HT-29 (cell line): ENCODE measurements at regions not wholly inside any gene's neighbourhood (a gene's known extent, or its start where the extent isn't known, plus 50 kb on each side); places are given as distances from the start of the nearest gene placed in this dataset.
"Not testable (repeated sequence)": the region's sequence is repeated elsewhere in the genome, so short reads cannot be mapped to it uniquely, and the experiment has no call there.

Source experiments
- DNase-seq: peaks from one replicate; pipeline ENCODE4 v3.0.0-alpha.2; 2015; ENCODE audit warnings: low spot score

DNA sequence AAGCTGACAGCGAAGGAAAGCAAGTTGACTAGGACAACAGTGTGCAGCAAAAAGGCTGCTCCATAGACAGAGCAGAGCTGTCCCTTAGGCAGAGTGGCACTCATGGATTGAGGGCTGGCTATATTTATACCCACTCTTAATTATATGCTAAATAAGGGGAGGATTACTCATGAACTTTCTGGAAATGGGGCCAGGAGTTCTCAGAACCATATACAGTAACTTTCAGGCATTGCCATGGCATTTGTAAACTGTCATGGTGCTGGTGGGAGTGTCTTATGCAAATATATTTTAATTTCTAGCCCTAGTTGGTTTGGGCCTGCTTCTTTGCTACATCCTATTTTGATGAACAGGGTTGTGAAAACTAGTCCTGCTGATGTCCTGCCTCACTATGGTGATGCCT is 279.5 kb upstream of the MGAT5 start:
- no peak for DNase-seq

DNA sequence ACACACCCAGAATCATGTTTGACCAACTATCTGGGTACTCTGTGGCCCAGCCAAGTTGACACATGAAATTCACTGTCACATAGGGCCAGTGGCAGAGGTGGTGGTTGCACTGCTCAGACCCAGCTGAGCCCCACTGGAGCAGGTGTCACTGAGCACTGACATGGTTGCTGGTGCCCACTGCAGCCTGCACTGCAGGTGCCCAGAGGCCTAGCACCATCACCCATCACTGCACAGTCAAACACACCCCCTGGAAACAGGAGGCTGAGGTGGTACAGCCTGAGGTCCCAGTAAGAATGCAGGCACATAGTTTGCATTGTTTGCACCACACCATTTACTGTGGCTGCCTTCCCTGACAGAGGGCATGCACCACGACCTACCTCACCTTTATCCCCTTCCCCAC is 278.7 kb upstream of the MGAT5 start:
- DNase-seq: no peak

DNA sequence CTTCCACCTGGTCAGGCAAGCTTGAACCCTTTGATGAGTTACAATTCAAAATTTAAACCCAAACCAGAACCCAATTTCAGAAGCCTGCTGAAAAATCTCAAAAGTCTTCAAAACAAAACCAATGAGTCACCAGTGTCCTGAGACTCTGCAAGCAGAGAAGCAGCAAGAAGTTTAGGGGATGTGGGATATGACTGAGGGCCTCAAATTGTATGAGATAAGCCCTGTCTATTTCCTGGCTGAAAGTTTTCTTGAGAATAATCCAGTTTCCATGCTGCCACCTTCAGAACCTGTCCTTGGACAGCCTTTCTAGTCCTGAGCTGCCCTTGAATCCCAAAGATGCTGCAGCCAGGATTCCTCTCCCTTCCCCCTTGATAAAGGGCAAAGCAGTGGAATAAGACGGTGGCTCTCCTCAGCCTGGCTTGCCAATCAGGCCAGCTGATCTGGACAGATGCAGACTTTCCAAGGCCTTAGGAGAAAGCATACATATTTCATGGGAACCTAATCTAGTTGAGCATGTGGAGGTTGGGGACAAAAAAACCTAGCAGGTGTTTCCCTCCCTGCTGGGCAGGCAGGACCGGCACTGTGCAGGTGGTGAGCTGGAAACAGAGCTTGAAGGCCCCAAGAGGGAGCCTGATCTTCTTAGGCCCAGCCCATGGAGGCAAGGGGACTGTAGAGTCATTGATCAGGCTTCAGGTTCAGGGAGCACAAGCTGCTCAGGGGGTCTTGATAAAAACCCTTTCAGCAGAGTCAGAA is 278.0 kb upstream of the MGAT5 start:
- no peak for DNase-seq

DNA sequence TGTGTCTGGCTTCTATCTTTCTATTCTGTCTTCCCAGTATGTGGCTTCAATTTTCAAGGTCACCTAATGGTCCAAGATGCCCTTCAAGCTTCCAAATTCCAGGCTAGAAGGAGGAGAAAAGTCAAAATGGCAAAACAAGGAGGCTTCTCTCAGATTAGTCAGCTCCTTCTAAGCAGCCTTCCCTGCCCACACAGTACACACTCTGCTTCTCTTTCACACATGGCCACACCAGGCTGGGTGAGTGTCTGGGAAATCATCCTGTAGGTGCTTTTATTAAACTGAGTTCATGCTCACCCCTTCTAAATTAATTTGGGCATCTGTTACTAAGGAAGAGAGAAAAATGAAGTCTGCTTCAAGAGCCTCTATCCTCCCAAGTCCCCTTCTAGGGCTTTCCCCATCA is 277.2 kb upstream of the MGAT5 start:
- DNase-seq: no peak

DNA sequence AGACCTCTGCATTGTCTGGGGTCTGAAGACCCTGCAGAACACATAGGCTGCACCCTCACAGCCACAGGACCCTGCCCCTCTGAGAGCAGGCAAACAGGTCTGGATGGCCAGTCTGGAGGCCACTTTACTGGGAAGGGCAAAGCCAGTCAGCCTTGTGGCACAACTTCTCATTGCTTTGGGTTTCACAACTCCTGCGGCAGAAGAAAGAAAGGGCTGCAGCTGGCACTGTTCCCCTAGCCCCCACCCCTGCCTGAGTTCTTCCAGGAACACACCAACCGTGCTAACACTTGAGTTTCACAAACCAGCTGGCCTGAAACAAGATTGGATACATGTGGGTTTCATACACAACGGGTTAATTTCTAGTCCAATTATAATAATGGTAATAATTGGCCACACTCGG is 276.5 kb upstream of the MGAT5 start:
- no peak for DNase-seq

DNA sequence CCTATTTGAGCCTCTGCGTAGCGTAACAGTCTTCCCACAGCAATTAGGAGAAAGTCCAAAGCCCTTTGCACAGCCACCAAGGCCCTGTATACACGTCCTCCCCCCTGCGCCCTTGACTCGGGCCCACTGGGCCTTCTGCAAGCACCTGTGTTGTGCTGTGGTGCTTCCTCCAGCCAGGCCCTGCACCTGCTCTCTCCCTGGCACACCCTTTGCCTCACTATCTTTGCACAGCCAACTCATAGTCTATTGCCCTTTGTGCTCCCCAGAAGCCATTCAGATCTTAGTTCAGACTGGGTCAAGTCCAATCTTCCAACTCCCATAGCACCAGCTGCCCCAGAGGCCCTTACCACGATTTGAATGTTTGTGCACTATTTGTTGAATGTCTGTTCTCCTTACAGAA is 271.6 kb upstream of the MGAT5 start:
- DNase-seq: no peak

DNA sequence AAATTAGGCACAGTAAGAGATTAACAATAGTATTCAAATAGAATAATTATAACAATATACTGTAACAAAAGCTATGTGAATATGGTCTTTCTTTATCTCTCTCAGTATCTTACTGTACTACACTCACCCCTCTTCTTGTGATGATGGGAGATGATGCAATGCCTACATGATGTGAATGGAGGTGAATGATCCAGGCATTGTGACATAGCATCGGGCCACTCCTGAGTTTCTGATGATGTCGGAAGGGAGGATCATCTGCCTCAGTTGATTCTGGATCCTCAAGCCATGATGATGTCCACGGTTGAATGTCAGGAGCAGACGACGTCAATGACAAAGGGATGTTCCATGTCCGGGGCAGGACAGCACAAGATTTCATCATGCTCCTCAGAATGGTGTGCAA is 268.3 kb upstream of the MGAT5 start:
- no peak for DNase-seq

DNA sequence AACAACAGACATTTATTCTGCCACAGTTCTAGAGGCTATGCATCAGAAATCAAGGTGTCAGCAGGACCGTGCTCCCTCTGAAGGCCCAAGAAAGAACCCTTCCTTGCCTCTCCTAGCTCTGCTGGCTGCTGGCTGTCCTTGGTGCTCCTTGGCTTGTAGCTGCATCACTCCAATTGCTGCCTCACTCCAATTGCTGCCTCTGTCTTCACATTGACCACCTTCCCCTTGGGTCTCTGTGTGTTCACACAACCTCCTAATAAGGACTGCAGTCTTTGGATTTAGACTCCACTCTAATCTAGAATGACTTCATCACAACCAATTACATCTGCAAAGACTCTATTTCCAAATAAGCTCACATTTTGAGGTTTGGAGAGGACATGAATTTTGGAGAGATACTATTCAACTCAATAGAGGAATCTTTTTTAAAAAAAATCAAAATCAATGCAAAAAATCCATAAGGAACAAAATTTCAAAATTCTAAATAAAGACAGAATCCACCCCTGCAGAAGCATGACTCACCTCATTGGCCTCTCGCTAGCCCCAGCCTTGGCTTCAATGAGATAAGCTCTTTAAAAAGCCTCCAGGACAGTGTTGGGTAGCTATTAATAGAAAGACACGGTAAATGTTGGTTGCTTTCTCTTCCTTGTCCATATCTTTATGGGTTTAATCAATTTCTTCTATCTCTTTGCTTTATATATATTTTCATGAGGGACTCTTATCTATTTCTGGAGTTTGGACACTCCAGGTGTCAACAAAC is 267.6 kb upstream of the MGAT5 start:
- DNase-seq: no peak

DNA sequence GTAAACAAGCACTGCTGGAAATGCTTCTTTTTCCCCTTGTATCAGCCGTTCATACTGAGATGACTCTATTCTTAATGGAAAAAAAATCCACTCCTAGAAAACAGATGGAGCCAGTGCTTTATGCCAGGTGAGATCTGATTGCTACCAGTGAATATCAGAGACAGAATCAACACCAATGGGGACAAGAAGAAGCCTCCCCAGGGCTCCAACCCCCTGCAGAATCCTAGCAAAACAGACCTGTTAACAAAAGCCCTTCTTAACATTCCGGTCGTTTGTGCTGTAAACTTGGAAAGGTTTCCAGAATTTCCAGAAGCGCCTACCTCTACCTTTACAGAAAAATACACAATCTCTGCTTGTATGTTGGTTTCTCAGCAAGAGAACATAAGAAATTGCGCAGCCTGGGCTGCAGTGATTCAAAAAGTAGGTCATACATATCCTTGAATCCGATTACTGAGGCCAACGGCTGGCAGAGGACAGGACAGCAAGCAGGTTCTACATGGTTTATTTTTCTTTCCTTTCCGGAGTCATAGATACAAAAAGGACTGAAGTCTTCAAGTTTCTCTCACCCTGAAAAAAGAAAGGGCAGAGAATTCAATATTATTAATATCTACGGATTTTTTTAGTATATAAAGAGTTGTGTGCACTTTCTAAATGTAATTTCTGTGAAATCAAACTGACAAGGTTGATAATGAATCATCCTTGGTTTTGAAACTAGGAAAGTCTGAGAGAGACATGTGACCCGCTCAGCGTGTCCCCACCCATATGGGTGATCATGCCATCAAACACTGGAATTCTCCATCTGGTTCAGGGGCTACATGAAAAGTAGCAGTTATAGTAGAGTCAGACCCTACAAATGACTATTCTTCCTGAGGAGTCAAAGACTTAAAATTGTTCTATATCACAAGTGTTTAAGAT is 266.7 kb upstream of the MGAT5 start:
- no peak for DNase-seq

DNA sequence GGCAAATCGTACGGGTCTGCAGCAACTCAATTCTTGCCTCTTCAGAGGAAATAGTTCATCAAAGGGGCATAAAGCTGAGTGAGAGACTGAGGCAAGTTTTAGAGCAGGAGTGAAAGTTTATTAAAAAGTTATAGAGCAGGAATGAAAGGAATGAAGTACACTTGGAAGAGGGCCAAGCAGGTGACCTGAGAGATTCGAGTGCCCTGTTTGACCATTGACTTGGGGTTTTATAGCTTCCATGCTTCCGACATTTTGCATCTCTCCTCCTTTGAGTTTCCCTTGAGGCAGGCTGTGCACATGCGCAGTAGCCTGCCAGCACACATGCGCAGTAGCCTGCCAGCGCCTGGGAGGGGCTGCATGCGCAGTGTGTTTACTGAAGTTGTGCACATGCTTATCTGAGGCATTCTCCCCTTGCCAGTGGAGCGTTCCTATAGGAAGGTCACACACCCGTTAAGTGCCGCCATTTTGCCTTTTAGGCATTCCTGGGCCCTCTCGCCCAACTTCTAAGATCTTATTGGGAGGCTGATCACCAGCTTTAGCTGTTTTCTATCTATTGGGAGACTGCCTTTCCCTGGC is 265.5 kb upstream of the MGAT5 start:
- no peak for DNase-seq

DNA sequence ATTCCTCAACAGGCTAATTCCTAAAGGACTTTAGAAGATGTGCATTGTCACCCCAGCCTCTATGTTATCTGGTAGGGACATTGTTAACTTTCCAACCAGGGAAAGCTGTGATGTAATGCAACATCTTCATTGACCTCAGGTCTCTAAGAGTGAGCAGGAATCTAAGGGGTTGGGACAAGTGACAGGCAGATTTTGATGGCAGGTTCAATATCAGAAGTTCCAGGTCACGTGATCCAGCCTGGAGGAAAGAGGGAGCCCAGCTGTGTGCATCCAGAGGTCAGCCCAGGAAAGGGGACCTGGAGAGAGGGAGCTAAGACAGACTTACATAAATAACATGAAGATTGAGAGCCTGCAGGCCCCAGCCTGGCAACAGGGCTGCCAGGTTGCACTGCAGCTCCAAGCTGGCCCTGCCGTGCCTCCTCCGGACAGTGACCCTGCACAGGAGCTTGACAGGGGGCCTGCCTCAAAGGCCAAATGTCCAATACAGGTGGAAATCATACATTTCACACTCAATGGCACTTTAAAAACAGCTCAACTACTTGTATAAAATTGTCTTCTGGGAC is 262.2 kb upstream of the MGAT5 start:
- DNase-seq: no peak

DNA sequence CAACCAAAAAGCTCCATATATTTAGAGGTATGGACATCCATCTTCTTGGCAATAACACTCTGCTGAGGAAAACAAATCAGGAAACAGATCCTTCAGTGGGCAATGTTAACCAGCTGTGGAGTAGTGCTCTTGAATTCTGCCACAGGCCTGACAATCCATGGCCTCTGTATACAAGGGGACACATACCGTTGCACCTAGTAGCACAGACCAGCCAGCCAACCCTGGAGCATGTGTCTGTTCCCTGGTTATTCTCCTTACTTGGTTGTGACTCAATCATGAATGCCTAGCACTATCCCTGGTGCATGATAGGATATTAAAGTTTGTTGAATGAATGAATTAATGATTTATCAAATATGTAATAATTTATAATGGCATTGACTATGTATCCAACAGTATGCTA is 261.4 kb upstream of the MGAT5 start:
- DNase-seq: no peak

DNA sequence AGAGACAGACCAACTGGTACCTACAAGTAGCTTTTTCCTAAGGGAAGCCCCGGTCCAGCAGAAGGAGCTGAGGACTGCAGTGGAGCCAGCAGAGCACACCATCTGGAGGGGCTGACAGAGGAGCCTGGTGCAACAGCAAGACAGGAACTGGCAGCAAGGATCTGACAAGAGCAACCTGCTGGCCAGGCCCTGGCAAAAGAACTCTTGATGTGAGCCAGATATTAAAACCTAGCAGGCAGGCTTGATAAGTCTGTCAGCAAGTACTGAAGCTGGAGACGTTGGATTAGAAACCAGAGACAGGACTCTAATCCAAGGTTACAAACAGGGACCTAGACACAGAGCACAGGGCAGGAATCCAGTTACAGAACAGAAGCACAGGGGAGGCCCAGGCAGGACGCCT is 260.7 kb upstream of the MGAT5 start:
- DNase-seq: peak; percentile 15

DNA sequence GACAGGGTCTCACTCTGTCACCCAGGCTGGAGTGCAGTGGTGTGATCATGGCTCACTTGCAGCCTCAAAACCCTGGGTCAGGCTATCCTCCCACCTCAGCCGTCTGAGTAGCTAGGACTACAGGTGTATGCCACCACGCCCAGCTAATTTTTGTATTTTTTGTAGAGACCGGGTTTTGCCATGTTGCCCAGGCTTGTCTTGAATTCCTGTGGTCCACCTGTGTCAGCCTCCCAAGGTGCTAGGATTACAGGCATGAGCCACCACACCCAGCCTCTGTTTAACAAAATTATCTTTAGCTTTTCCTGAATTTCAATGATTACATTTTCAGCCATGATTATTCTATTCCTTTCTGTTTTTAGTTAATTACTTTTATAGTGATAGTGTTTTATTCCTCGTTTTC is 255.1 kb upstream of the MGAT5 start:
- DNase-seq: not testable (repeated sequence)

DNA sequence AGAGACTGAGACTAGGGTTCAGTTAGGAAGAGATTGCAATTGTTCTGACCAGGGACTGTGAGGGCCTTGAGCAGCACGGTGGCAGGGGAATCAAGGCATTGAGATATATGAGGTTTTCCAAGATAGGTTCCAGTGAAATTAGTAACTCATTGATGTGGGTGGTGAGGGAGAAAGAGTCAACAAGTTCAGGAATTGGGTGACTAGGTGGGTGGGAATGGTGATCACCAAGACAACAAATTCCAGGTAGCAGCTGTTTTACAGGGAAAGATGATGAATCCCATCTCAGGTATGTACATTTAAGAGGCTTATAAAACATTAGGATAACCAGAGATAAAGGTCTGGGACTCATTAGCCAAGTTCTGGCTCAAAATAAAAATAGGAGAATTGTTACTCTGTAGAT is 251.5 kb upstream of the MGAT5 start:
- peak; percentile 31 for DNase-seq

DNA sequence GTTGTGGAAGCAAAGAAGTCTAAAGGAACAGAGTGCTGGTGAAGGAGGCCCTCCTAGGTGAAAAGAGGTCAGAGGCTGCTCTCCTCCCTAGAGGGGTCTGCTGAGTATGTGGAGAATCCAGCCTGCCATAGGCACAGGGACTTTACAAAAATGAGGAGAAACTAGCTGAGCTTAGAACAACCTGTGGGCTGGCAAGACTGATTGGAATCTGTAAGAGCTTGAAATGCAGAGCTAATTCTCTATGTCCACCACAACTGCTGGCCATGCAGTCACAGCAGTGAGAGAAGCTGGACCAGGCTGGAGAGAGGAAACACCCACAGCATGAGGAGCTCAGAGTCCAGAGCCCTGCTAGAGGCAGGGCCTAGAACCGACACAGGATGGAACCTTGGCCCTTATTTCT is 251.0 kb upstream of the MGAT5 start:
- no peak for DNase-seq

DNA sequence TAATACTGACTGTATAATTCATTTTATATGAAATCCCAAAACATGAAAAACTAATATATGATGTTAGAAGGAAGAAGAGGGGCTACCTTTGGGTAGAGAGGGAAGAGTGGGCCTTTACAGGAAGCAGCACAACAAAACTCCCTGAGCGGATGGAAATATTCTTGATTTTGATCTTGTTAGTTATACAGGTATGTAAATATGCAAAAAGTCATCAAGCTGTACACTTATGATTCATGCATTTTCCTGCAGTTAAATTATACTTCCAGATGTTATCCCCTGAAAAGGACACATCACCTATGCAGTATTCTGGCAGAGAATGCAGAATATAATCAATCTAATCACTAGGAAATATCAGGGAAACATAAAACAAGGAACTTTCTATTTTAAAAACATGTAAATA is 249.4 kb upstream of the MGAT5 start:
- DNase-seq: no peak

DNA sequence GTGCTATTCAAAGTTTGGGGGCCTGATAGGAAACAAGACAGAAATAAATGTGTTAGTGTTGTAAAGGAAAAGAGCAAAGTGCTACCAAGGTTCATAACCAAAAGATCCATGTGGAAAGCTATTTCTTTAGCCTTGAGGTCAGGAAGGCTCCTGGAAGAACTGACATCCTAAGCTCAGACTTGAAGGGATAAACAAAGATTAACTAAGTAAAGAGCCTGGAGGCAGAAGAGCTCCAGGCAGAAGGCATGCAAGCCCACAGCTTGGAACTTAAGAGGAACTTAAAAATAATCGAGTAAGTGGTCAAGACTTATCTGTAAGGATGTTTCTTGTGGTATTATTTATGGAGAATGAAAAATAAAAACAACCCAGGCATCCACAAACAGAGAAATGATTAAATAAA is 245.0 kb upstream of the MGAT5 start:
- DNase-seq: no peak

DNA sequence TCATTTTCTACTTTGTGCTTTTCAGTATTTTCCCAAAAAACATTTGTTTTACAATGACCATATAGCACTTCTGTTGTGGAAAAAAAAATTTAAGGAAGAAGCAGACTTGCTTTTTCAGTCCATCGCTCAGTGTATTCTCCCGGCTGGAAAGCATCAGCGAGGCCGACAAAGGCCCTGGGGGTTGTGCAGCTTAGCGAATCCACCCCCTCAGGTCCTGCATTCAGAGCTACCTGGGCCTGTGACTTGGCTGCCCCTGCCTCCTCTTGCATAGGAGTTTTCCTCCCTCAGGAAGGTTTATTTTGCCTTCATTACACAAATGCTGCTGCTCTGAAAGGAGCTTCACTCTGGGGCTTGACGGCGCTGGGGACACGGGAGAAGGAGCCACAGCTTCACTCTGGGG is 244.4 kb upstream of the MGAT5 start:
- DNase-seq: no peak

DNA sequence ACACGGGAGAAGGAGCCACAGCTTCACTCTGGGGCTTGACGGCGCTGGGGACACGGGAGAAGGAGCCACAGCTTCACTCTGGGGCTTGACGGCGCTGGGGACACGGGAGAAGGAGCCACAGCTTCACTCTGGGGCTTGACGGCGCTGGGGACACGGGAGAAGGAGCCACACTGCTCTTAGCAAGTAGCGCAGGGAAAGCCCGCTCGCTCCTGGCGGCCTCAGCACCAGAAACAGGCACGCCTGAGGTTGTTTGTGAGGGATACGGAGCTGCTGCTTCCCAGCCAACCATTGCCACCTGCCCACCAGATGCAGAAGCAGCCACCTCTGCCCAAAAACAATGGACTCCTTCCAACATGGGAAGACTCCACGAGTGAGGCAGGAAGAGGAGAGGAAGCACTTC is 244.0 kb upstream of the MGAT5 start:
- not testable (repeated sequence) for DNase-seq

DNA sequence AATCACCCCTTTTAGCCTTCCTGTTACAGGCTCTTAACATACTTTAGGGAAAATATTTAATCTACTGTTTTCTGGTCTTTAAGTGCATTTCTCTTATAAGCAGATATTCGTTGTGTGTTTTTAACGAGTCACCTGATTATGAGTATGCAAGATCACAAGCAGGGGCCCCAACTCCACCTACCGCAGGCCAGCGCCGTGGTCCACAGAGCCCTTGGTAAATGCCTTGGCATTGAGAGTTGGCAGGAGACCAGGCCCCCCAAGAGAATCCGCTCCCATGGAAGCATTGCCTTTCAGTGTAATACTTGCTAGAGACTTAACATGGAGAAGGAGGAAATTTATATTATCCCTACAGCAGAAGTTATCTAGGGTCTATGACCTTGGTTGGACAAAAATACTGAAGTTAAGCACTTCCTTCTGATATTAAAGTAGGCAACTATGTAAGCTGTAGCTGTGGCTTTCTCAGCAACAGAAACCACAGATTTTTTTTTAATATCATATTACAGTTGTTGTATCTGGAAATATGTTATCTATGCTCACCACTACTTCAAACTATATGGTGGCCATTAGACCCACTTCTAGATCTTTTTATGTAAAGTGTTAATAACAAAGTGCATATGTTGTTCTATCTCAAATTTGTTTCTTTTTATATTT is 241.8 kb upstream of the MGAT5 start:
- DNase-seq: no peak
